ENCODE measurements at regions not wholly inside any gene's neighbourhood (a gene's known extent, or its start where the extent isn't known, plus 50 kb on each side); places are given as distances from the start of the nearest gene placed in this dataset.

- no peak overlapping the region for H2AFZ ChIP-seq
- no peak overlapping the region for H3K27ac ChIP-seq
- H3K36me3 ChIP-seq (replicated peaks; ENCODE audit: insufficient read depth, low read depth): no peaks in the 10 kb centered on the region
- H3K4me1 ChIP-seq (ENCODE audit: insufficient read depth): no peaks in the 10 kb centered on the region
- no peak overlapping the region for H3K4me2 ChIP-seq
- H3K9me3 ChIP-seq (ENCODE audit: low read depth): no peaks in the 10 kb centered on the region
- H3K27me3 ChIP-seq: no peaks in the 10 kb centered on the region
- no peaks in the 10 kb centered on the region for H4K20me1 ChIP-seq (ENCODE audit: insufficient read depth, poor library complexity, severe bottlenecking)
- no peaks in the 10 kb centered on the region for H3K79me2 ChIP-seq
- no peak overlapping the region for H3K4me3 ChIP-seq
- TF ChIP-seq EZH2 (IDR thresholded peaks at IDR 0.05; ENCODE audit: borderline replicate concordance) (no peak), EZH2phosphoT487 (IDR thresholded peaks at IDR 0.05; ENCODE audit: low read depth, severe bottlenecking, unreplicated experiment) (no peak), CTCF (IDR thresholded peaks at IDR 0.05; ENCODE audit: poor library complexity) (no peak)
- WGBS (ENCODE audit: low lambda C conversion rate, missing lambda C conversion rate): 92% methylated on average over 14 of the region's 14 CpGs
- no peak for DNase-seq (ENCODE audit: low spot score)
- no peaks in the 10 kb centered on the region for H3K9me2 ChIP-seq (replicated peaks; ENCODE audit: insufficient read depth)
Observed at GRCh38 chr4:60794372-60794771, 405.8 kb upstream of the ADGRL3 start.

GRCh38 chr4:60799214-60799613 lies 400.9 kb upstream of the ADGRL3 start:
- Histone ChIP-seq H3K27me3 (no peaks in the 10 kb centered on the region), H3K9me2 (replicated peaks; ENCODE audit: insufficient read depth) (no peaks in the 10 kb centered on the region), H4K20me1 (ENCODE audit: insufficient read depth, poor library complexity, severe bottlenecking) (no peaks in the 10 kb centered on the region), H2AFZ (no peak overlapping the region), H3K36me3 (replicated peaks; ENCODE audit: insufficient read depth, low read depth) (no peaks in the 10 kb centered on the region), H3K4me3 (no peak overlapping the region), H3K4me2 (no peak overlapping the region), H3K79me2 (no peaks in the 10 kb centered on the region), H3K4me1 (ENCODE audit: insufficient read depth) (no peaks in the 10 kb centered on the region), H3K9me3 (ENCODE audit: low read depth) (no peaks in the 10 kb centered on the region), H3K27ac (no peak overlapping the region)
- no peak for DNase-seq (ENCODE audit: low spot score)
- 89% methylated on average over 4 of the region's 4 CpGs for WGBS (ENCODE audit: low lambda C conversion rate, missing lambda C conversion rate)
- TF ChIP-seq EZH2 (IDR thresholded peaks at IDR 0.05; ENCODE audit: borderline replicate concordance) (no peak), CTCF (IDR thresholded peaks at IDR 0.05; ENCODE audit: poor library complexity) (no peak), EZH2phosphoT487 (IDR thresholded peaks at IDR 0.05; ENCODE audit: low read depth, severe bottlenecking, unreplicated experiment) (no peak)

GRCh38 chr4:60800701-60801100 lies 399.4 kb upstream of the ADGRL3 start:
- no peaks in the 10 kb centered on the region for H3K4me1 ChIP-seq (ENCODE audit: insufficient read depth)
- H4K20me1 ChIP-seq (ENCODE audit: insufficient read depth, poor library complexity, severe bottlenecking): no peaks in the 10 kb centered on the region
- H3K4me3 ChIP-seq: no peak overlapping the region
- H3K79me2 ChIP-seq: no peaks in the 10 kb centered on the region
- WGBS (ENCODE audit: low lambda C conversion rate, missing lambda C conversion rate): 80% methylated on average over 2 of the region's 2 CpGs
- no peak overlapping the region for H2AFZ ChIP-seq
- H3K4me2 ChIP-seq: no peak overlapping the region
- H3K27me3 ChIP-seq: no peaks in the 10 kb centered on the region
- DNase-seq (ENCODE audit: low spot score): no peak
- TF ChIP-seq EZH2phosphoT487 (IDR thresholded peaks at IDR 0.05; ENCODE audit: low read depth, severe bottlenecking, unreplicated experiment): no peak
- TF ChIP-seq CTCF (IDR thresholded peaks at IDR 0.05; ENCODE audit: poor library complexity): no peak
- TF ChIP-seq EZH2 (IDR thresholded peaks at IDR 0.05; ENCODE audit: borderline replicate concordance): no peak
- H3K9me2 ChIP-seq (replicated peaks; ENCODE audit: insufficient read depth): no peaks in the 10 kb centered on the region
- H3K9me3 ChIP-seq (ENCODE audit: low read depth): no peaks in the 10 kb centered on the region
- no peak overlapping the region for H3K27ac ChIP-seq
- H3K36me3 ChIP-seq (replicated peaks; ENCODE audit: insufficient read depth, low read depth): no peaks in the 10 kb centered on the region

Data from hepatocyte (in vitro differentiated cells).